HepG2 (cell line): ENCODE measurements at regions not wholly inside any gene's neighbourhood (a gene's known extent, or its start where the extent isn't known, plus 50 kb on each side); places are given as distances from the start of the nearest gene placed in this dataset.

ENCODE experiments used
- CHD2 ChIP-seq: IDR thresholded peaks from 2 replicates; pipeline ENCODE4 v1.6.1; 2011; ENCODE audit warnings: low read depth, low read length, improper control_type of control experiment
- E2F1 ChIP-seq: sonication (generic); formaldehyde crosslinking; IDR thresholded peaks from 2 replicates; pipeline ENCODE4 v1.5.0; 2020; ENCODE audit warnings: missing genetic modification reagents
- EZH2 ChIP-seq: conservative IDR thresholded peaks from 2 replicates; pipeline ENCODE4 v1.6.1; 2012; ENCODE audit warnings: mild to moderate bottlenecking, low read depth, low read length, moderate library complexity
- MIXL1 ChIP-seq: IDR thresholded peaks from 2 replicates; pipeline ENCODE4 v1.6.1; 2016
- ZBTB1 ChIP-seq: sonication (generic); formaldehyde crosslinking; IDR thresholded peaks from 2 replicates; pipeline ENCODE4 v1.4.0; 2020; ENCODE audit warnings: missing genetic modification reagents, borderline replicate concordance
- ZBTB42 ChIP-seq: sonication (generic); formaldehyde crosslinking; IDR thresholded peaks from 2 replicates; pipeline ENCODE4 v1.5.0; 2020; ENCODE audit warnings: mild to moderate bottlenecking, missing genetic modification reagents

GRCh38 chr3:103372031-103372430 is 937.2 kb downstream of the ZPLD1 start:
- TF ChIP-seq E2F1 (no peak), ZBTB1 (no peak), ZBTB42 (CRISPR knock-in tag) (no peak), MIXL1 (CRISPR knock-in tag) (no peak), EZH2 (no peak), CHD2 (no peak)
